SK-N-SH (cell line): ENCODE measurements at regions not wholly inside any gene's neighbourhood (a gene's known extent, or its start where the extent isn't known, plus 50 kb on each side); places are given as distances from the start of the nearest gene placed in this dataset.

Experiments
- CTCF ChIP-seq: fragments of 200-600 bp; sonication (generic); IDR thresholded peaks from 2 replicates; pipeline ENCODE4 v1.6.1; 2017; ENCODE audit warnings: antibody characterized with exemption, mild to moderate bottlenecking, moderate library complexity
- EP300 ChIP-seq, 2 experiments: IDR thresholded peaks; 2 replicates each; pipeline versions ENCODE4 v1.4.0 to v1.6.1; 2012; ENCODE audit warnings: borderline replicate concordance in 1 of 2, low read depth in 1 of 2, low read length in 1 of 2
- GABPA ChIP-seq: IDR thresholded peaks from 2 replicates; pipeline ENCODE4 v1.4.0; 2012; ENCODE audit warnings: low read depth, mild to moderate bottlenecking
- NFIC ChIP-seq: IDR thresholded peaks from 2 replicates; pipeline ENCODE4 v1.4.0; 2012; ENCODE audit warnings: borderline replicate concordance
- POLR2AphosphoS5 ChIP-seq: IDR thresholded peaks from 2 replicates; pipeline ENCODE4 v1.6.1; 2012; ENCODE audit warnings: low read depth, low read length
- RCOR1 ChIP-seq: fragments of 150-350 bp; IDR thresholded peaks from 2 replicates; pipeline ENCODE4 v1.6.1; 2017; ENCODE audit warnings: antibody characterized with exemption, low read length
- USF1 ChIP-seq: IDR thresholded peaks from 2 replicates; pipeline ENCODE4 v1.4.0; 2012; ENCODE audit warnings: low read depth, borderline replicate concordance

- TF ChIP-seq USF1 (no peak), CTCF (no peak), RCOR1 (no peak), GABPA (no peak), POLR2AphosphoS5 (no peak), NFIC (no peak), EP300 (IDR thresholded peaks at IDR 0.05; ENCODE audit: borderline replicate concordance in 1 of 2, low read depth in 1 of 2, low read length in 1 of 2) (peak in 1 of 2 experiments; percentile 70; a peak in 1 of 4 replicates)
Observed at GRCh38 chr10:32197423-32197822, 141.2 kb upstream of the KIF5B start.
